ENCODE measurements at regions not wholly inside any gene's neighbourhood (a gene's known extent, or its start where the extent isn't known, plus 50 kb on each side); places are given as distances from the start of the nearest gene placed in this dataset.
"Not testable (repeated sequence)": the region's sequence is repeated elsewhere in the genome, so short reads cannot be mapped to it uniquely, and the experiment has no call there.

DNA sequence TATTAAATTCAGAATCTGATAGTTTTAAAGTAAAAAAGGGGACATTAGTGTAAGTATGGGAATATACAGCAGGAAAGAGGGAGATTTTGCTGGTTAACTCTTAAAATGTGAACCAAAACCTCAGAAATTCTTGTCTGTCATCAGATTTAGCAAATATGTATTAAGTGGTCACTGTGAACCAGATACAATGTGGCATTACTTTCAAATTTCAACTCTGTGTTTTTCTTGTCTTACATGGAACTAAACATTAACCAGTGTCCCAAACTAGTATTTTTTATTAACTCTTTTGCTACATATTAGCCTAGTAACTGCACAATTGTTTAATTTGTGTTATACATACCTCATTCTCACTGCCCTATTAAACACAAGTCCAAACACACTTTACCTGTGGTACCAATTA is 259.9 kb upstream of the RASA1 start:
- Histone ChIP-seq H3K27ac (no peak overlapping the region), H3K4me1 (no peaks in the 10 kb centered on the region), H3K36me3 (no peaks in the 10 kb centered on the region), H3K9me3 (replicated peaks) (no peaks in the 10 kb centered on the region), H3K27me3 (no peaks in the 10 kb centered on the region), H3K4me3 (no peak overlapping the region)
- DNase-seq: no peak

- H3K4me3 ChIP-seq: no peak overlapping the region
- H3K9me3 ChIP-seq (replicated peaks): no peaks in the 10 kb centered on the region
- H3K36me3 ChIP-seq: no peaks in the 10 kb centered on the region
- H3K27me3 ChIP-seq: no peaks in the 10 kb centered on the region
- H3K27ac ChIP-seq: no peak overlapping the region
- DNase-seq: no peak
- H3K4me1 ChIP-seq: no peaks in the 10 kb centered on the region
Measured at GRCh38 chr5:87008751-87009560, 258.7 kb upstream of the RASA1 start.

GRCh38 chr5:87010736-87011135 is 256.9 kb upstream of the RASA1 start:
- Histone ChIP-seq H3K36me3 (no peaks in the 10 kb centered on the region), H3K9me3 (replicated peaks) (no peaks in the 10 kb centered on the region), H3K4me3 (no peak overlapping the region), H3K27ac (no peak overlapping the region), H3K4me1 (no peaks in the 10 kb centered on the region), H3K27me3 (no peaks in the 10 kb centered on the region)
- no peak for DNase-seq

DNA sequence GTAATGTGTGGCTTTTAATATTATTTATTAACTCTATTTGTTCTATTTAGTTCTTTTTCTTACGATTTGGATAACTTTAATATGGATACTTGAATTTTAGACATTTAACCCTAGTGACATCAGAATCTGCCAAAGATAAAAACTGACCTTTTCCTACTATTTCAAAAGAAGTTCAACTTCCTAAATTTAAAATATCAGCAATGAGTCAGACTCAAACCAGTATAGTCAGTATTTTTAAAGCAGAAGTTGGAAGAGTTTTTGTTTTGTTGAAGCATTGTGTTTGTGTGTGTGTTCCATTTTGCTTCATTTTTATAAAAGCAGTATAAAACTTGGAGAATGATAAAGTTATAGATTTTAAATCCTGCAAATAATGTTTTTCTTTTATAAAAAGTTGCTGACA is 251.8 kb upstream of the RASA1 start:
- Histone ChIP-seq H3K4me1 (no peaks in the 10 kb centered on the region), H3K36me3 (no peaks in the 10 kb centered on the region), H3K9me3 (replicated peaks) (no peaks in the 10 kb centered on the region), H3K27ac (no peak overlapping the region), H3K4me3 (no peak overlapping the region), H3K27me3 (no peaks in the 10 kb centered on the region)
- no peak for DNase-seq

DNA sequence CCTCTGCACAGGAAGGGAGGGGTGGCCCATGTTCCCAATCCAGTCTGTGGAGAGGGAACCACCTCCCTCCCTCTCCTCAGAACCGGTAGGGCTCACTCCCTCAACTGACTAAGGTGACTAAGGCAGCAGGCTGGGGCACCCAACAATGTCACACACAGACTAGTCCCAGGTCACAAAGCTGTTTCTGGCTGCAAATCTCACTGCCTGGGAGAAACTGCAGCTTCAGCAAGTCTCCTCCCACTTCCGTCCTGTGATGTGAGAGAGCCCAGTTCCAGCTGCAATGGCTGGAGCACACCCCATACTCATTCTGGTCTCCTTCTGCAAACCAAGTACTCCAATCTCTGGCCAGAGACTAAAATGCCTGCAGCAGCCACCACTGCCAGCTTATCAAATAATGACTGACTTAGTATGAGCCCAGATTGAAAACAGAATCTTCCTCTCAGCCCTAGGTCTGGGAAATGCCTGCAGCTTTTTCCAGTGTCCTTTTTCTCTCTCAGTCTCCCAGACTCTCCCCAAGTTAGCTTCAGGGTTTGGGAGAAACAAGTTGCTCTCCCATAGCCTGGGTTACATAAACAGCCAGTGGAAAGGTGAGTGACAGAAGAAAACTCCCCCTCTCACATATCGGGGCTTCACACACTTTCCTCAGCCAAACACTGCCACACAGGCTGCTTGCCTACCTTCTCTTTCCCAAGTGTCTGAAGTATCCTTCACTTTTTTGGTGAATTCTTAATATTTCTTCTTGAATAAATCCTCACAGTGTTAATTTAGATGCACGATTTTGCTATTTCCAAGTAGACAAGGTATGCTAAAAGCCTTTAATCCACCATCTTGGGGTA is 247.4 kb upstream of the RASA1 start:
- no peaks in the 10 kb centered on the region for H3K27me3 ChIP-seq
- H3K9me3 ChIP-seq (replicated peaks): 0 out of 2 replicates have a peak, but pooled peaks cover 5% of the 10 kb centered on the region
- no peaks in the 10 kb centered on the region for H3K36me3 ChIP-seq
- peak; percentile 14 to 42 for DNase-seq
- no peaks in the 10 kb centered on the region for H3K4me1 ChIP-seq
- peak overlapping the region; percentile 25 for H3K4me3 ChIP-seq
- no peak overlapping the region for H3K27ac ChIP-seq

GRCh38 chr5:87022415-87022814 is 245.3 kb upstream of the RASA1 start:
- 0 out of 2 replicates have a peak, but pooled peaks cover 5% of the 10 kb centered on the region for H3K9me3 ChIP-seq (replicated peaks)
- H3K4me1 ChIP-seq: no peaks in the 10 kb centered on the region
- H3K4me3 ChIP-seq: no peak overlapping the region
- no peaks in the 10 kb centered on the region for H3K36me3 ChIP-seq
- H3K27ac ChIP-seq: no peak overlapping the region
- peak; percentile 23 to 35 for DNase-seq
- H3K27me3 ChIP-seq: no peaks in the 10 kb centered on the region

- no peak for DNase-seq
- Histone ChIP-seq H3K4me3 (no peak overlapping the region), H3K27me3 (no peaks in the 10 kb centered on the region), H3K9me3 (replicated peaks) (0 out of 2 replicates have a peak, but pooled peaks cover 7% of the 10 kb centered on the region), H3K36me3 (no peaks in the 10 kb centered on the region), H3K27ac (no peak overlapping the region), H3K4me1 (no peaks in the 10 kb centered on the region)
Measured at GRCh38 chr5:87027570-87027969, 240.1 kb upstream of the RASA1 start.

DNA sequence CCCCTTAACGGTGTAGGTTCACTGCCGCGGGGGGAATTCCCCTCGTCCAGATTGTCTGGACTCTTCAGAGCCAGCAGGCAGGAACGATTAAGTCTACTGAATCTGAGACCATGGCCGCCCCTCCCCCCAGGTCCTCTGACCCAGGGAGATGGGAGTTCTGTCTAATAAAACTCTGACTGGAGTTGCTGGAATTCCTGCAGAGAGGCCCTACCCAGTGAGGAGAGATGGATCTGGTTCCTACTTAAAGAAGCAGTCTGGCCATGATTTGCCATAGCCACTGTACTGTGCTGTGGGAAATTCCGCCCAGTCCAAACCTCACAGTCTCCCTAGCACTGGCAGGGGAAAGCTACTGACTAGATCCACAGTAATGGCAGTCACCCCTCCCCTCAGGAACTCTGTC is 237.7 kb upstream of the RASA1 start:
- DNase-seq: no peak
- H3K9me3 ChIP-seq (replicated peaks): 0 out of 2 replicates have a peak, but pooled peaks cover 4% of the 10 kb centered on the region
- no peaks in the 10 kb centered on the region for H3K27me3 ChIP-seq
- no peak overlapping the region for H3K27ac ChIP-seq
- H3K4me1 ChIP-seq: no peaks in the 10 kb centered on the region
- H3K4me3 ChIP-seq: no peak overlapping the region
- no peaks in the 10 kb centered on the region for H3K36me3 ChIP-seq

DNA sequence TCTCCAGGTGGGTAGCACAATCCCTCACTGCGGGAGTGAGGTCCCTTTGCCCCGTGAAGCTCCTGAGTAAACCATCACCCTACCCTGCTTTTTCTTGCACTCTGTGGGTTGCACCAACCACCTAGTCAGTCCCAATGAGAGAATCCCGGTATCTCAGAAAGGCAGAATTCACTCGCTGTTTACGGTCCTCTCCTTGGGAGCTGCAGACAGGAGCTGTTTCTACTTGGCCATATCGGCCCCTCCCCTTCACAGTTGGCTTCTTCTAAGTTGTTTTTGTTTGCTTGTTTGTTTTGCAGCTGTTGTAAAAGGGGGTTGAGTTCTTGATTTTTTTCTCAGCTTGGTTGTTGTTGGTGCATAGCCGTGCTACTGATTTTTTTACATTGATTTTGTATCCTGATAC is 237.0 kb upstream of the RASA1 start:
- H3K36me3 ChIP-seq: no peaks in the 10 kb centered on the region
- no peaks in the 10 kb centered on the region for H3K4me1 ChIP-seq
- H3K27ac ChIP-seq: no peak overlapping the region
- no peak overlapping the region for H3K4me3 ChIP-seq
- no peaks in the 10 kb centered on the region for H3K27me3 ChIP-seq
- 0 out of 2 replicates have a peak, but pooled peaks cover 2% of the 10 kb centered on the region for H3K9me3 ChIP-seq (replicated peaks)
- no peak for DNase-seq

DNA sequence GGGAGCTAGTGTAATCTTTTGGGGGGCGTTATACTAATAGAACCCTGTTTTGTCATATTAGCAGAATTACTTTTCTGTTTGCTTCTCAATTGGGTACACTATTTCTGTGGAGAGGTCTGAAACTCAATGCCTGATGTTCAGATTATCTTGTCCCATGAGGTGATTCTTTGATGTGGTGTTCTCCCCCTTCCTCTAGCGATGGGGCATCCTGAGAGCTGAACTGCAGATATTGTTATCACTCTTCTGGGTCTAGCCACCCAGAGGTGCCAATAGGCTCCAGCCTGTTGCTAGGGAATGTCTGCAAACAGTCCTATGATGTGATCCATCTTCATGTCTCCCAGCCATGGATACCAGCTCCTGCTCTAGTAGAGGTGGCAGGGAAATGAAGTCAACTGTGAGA is 233.1 kb upstream of the RASA1 start:
- no peak for DNase-seq
- no peaks in the 10 kb centered on the region for H3K27me3 ChIP-seq
- no peaks in the 10 kb centered on the region for H3K36me3 ChIP-seq
- H3K4me1 ChIP-seq: no peaks in the 10 kb centered on the region
- no peak overlapping the region for H3K27ac ChIP-seq
- H3K9me3 ChIP-seq (replicated peaks): 0 out of 2 replicates have a peak, but pooled peaks cover 2% of the 10 kb centered on the region
- H3K4me3 ChIP-seq: no peak overlapping the region

DNA sequence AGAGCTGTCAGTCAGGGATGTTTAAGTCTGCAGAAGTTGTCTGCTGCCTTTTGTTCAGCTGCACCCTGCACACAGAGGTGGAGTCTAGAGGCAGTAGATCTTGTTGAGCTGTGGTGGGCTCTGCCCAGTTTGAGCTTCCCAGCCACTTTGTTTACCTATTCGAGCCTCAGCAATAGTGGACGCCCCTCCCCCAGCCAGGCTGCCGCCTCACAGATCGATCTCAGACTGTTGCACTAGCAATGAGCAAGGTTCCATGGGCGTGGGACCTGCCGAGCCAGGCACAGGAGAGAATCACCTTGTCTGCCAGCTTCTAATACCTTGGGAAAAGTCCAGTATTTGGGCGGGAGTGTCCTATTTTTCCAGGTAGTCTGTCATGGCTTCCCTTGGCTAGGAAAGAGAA is 225.1 kb upstream of the RASA1 start:
- Histone ChIP-seq H3K4me1 (no peaks in the 10 kb centered on the region), H3K36me3 (no peaks in the 10 kb centered on the region), H3K9me3 (replicated peaks) (peaks cover 3% of the 10 kb centered on the region; the same call in 1 of the 2 replicates), H3K27me3 (no peaks in the 10 kb centered on the region), H3K4me3 (no peak overlapping the region), H3K27ac (no peak overlapping the region)
- DNase-seq: no peak

- Histone ChIP-seq H3K27ac (no peak overlapping the region), H3K9me3 (replicated peaks) (peaks cover 2% of the 10 kb centered on the region; the same call in 1 of the 2 replicates), H3K36me3 (no peaks in the 10 kb centered on the region), H3K27me3 (no peaks in the 10 kb centered on the region), H3K4me3 (no peak overlapping the region), H3K4me1 (no peaks in the 10 kb centered on the region)
- DNase-seq: peak in 1 of 2 experiments; percentile 6
Measured at GRCh38 chr5:87048156-87048555, 219.5 kb upstream of the RASA1 start.

DNA sequence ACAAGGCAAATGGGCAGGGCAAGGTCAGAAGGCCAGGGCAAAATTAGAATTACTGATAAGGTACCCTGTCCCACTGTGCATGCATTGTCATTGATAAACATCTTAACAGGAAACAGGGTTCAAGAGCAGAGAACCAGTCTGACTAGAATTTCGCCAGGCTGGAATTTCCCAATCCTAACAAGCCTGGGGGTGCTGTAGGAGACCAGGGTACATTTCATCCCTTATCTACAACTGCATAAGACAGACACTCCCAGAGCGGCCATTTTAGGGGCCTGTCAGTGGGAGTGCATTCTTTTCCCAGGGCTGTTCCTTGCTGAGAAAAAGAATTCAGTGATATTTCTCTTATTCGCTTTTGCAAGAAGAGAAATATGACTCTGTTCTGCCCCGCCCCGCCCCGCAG is 218.7 kb upstream of the RASA1 start:
- not testable (repeated sequence) for H3K4me3 ChIP-seq; H3K4me1 ChIP-seq; H3K9me3 ChIP-seq (replicated peaks); DNase-seq; H3K36me3 ChIP-seq; H3K27ac ChIP-seq; H3K27me3 ChIP-seq

DNA sequence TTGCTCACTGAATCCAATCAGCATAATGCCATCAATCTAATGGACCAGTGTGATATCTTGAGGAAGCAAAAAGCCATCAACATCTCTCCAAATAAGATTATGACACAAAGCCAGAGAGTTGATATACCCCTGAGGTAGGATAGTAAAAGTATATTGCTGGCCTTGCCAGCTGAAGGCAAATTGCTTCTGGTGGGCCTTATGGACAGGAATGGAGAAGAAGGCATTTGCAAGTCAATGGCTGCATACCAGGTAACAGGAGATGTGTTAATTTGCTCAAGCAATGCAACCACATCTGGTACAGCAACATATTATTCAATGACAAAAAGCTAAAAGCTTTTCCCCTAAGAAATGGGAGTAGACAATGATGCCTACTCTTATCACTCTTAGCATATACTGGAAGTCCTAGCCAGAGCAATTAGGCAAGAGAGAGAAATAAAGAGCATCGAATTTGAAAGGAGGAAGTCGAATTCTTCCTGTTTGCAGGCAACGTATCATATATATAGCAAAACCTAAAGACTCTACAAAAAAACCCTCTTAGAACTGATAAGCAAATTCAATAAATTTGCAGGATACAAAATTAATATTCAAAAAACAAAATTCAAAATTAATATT is 216.1 kb upstream of the RASA1 start:
- Histone ChIP-seq H3K4me3 (no peak overlapping the region), H3K9me3 (replicated peaks) (no peaks in the 10 kb centered on the region), H3K27me3 (no peaks in the 10 kb centered on the region), H3K27ac (no peak overlapping the region), H3K4me1 (no peaks in the 10 kb centered on the region), H3K36me3 (no peaks in the 10 kb centered on the region)
- no peak for DNase-seq

DNA sequence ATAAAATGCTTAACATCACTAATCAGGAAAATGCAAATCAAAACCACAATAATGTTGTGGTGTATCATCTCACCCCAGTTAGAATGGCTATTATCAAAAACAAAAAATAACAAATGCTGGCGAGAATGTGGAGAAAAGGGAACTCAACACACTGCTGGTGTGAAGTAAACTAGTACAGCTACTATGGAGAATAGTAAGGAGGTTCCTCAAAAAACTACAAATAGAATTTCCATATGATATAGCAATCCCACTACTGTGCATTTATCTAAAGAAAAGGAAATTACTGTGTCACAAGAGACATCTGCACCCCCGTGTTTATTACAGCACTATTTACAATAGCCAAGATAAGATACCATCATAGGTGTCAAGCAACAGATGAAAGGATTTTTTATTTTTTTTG is 214.5 kb upstream of the RASA1 start:
- Histone ChIP-seq H3K27me3 (no peaks in the 10 kb centered on the region), H3K27ac (no peak overlapping the region), H3K4me1 (no peaks in the 10 kb centered on the region), H3K36me3 (no peaks in the 10 kb centered on the region), H3K9me3 (replicated peaks) (no peaks in the 10 kb centered on the region), H3K4me3 (no peak overlapping the region)
- DNase-seq: no peak

Measured in SJCRH30 (cell line).